ENCODE measurements at regions not wholly inside any gene's neighbourhood (a gene's known extent, or its start where the extent isn't known, plus 50 kb on each side); places are given as distances from the start of the nearest gene placed in this dataset.

- DNase-seq, result no peak
Measured at GRCh38 chr10:130997267-130998045, 314.1 kb downstream of the TCERG1L start.

GRCh38 chr10:130998046-130998435 is 313.5 kb downstream of the TCERG1L start:
- no peak for DNase-seq

GRCh38 chr10:130998642-130999041 is 312.9 kb downstream of the TCERG1L start:
- no peak for DNase-seq

- no peak for DNase-seq
Measured at GRCh38 chr10:130999376-131000202, 311.9 kb downstream of the TCERG1L start.

- no peak for DNase-seq
Measured at GRCh38 chr10:131000244-131000643, 311.3 kb downstream of the TCERG1L start.

- DNase-seq, result no peak
Measured at GRCh38 chr10:131000743-131001142, 310.8 kb downstream of the TCERG1L start.

- no peak for DNase-seq
Measured at GRCh38 chr10:131001438-131001837, 310.1 kb downstream of the TCERG1L start.

GRCh38 chr10:131002031-131002861 is 309.3 kb downstream of the TCERG1L start:
- DNase-seq, result no peak

- DNase-seq, result no peak
Measured at GRCh38 chr10:131003455-131003854, 308.1 kb downstream of the TCERG1L start.

- peak; percentile 72 for DNase-seq
Measured at GRCh38 chr10:131004276-131004675, 307.2 kb downstream of the TCERG1L start.

GRCh38 chr10:131006458-131007256 is 304.9 kb downstream of the TCERG1L start:
- no peak for DNase-seq

GRCh38 chr10:131009791-131010190 is 301.7 kb downstream of the TCERG1L start:
- no peak for DNase-seq

- DNase-seq, result no peak
Measured at GRCh38 chr10:131010965-131011575, 300.5 kb downstream of the TCERG1L start.

GRCh38 chr10:131011936-131012640 is 299.4 kb downstream of the TCERG1L start:
- no peak for DNase-seq

GRCh38 chr10:131012641-131012985 is 298.9 kb downstream of the TCERG1L start:
- DNase-seq, result no peak

GRCh38 chr10:131013281-131013912 is 298.1 kb downstream of the TCERG1L start:
- DNase-seq, result no peak

GRCh38 chr10:131014271-131014670 is 297.2 kb downstream of the TCERG1L start:
- no peak for DNase-seq

GRCh38 chr10:131015271-131015670 is 296.2 kb downstream of the TCERG1L start:
- DNase-seq, result no peak

- DNase-seq, result no peak
Measured at GRCh38 chr10:131016556-131016955, 295.0 kb downstream of the TCERG1L start.

- no peak for DNase-seq
Measured at GRCh38 chr10:131017566-131018285, 293.8 kb downstream of the TCERG1L start.

Measured in NCI-H1694 treated with DMSO at 0.1 percent for 48 hours (cell line).